ENCODE measurements at regions not wholly inside any gene's neighbourhood (a gene's known extent, or its start where the extent isn't known, plus 50 kb on each side); places are given as distances from the start of the nearest gene placed in this dataset.
A peak's percentile ranks its signal among the peaks of the same experiment; 100 is the strongest.
"Not testable (repeated sequence)": the region's sequence is repeated elsewhere in the genome, so short reads cannot be mapped to it uniquely, and the experiment has no call there.

DNA sequence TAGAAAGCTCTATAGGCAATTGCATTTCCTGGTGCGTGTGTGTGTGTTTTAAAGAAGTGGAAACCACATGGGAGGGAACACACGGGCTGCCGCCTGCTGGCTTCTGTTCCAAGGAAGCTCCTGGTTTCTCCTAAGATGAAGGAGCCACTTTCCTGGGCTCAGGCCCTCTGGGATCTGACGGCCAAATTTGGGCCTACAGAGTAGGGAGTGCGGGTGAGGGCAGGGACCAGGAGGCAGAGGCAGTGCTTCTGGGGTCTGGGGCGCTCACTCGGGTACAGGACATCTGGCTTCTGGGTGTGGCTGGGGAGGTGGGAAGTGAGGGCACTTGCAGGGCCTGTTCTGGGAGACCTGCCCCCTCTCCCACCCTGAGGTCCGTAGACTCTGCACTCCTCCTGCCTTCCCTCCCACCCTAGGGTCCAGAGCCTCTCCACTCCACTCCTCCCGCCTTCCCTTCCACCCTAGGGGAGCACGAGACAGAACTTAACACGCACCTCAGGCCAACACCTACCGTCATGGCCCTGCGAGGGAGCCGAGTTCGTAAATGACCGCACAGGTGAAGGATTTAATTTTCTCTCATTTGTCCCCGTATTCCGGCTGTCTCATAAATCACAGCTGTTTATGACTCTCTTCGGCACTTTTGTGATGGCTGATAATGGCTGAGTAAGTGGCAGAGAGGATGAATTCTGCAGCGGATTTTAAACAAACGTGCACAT is 127.7 kb downstream of the KIF26A start:
- POLR2A ChIA-PET: no interaction called here
- no peak for DNase-seq (ENCODE audit: extremely low spot score)
- TF ChIP-seq ELF4 (IDR thresholded peaks at IDR 0.05) (no peak), PKNOX1 (IDR thresholded peaks at IDR 0.05) (peak; percentile 83), FOXA1 (IDR thresholded peaks at IDR 0.05) (no peak), NFRKB (IDR thresholded peaks at IDR 0.05) (no peak), SUZ12 (IDR thresholded peaks at IDR 0.05) (no peak), BHLHE40 (IDR thresholded peaks at IDR 0.05; ENCODE audit: borderline replicate concordance) (no peak)
- CTCF ChIA-PET: no interaction called here

- DNase-seq (ENCODE audit: extremely low spot score): no peak
- ChIA-PET CTCF (no interaction called here), POLR2A (no interaction called here)
- TF ChIP-seq SUZ12 (IDR thresholded peaks at IDR 0.05) (no peak), LEF1 (IDR thresholded peaks at IDR 0.05; ENCODE audit: borderline replicate concordance) (no peak), FOXM1 (IDR thresholded peaks at IDR 0.05; ENCODE audit: borderline replicate concordance) (no peak), ELF4 (IDR thresholded peaks at IDR 0.05) (no peak), TARDBP (IDR thresholded peaks at IDR 0.05) (no peak), CTBP1 (IDR thresholded peaks at IDR 0.05; ENCODE audit: borderline replicate concordance) (no peak), ZNF384 (IDR thresholded peaks at IDR 0.05) (no peak), FOXA1 (IDR thresholded peaks at IDR 0.05) (no peak), L3MBTL2 (conservative IDR thresholded peaks at IDR 0.05) (no peak), FOXK2 (IDR thresholded peaks at IDR 0.05) (no peak), SP1 (IDR thresholded peaks at IDR 0.05) (no peak), ARNT (IDR thresholded peaks at IDR 0.05) (no peak), HDGF (IDR thresholded peaks at IDR 0.05; ENCODE audit: borderline replicate concordance) (no peak), BHLHE40 (IDR thresholded peaks at IDR 0.05; ENCODE audit: borderline replicate concordance) (no peak), PKNOX1 (IDR thresholded peaks at IDR 0.05) (no peak), NFRKB (IDR thresholded peaks at IDR 0.05) (no peak)
These were observed 128.5 kb downstream of the KIF26A start for GRCh38 chr14:104266631-104267575.

GRCh38 chr14:104267895-104268294 is 129.5 kb downstream of the KIF26A start:
- POLR2A ChIA-PET: no interaction called here
- TF ChIP-seq HDGF (IDR thresholded peaks at IDR 0.05; ENCODE audit: borderline replicate concordance): no peak
- no peak for TF ChIP-seq SUZ12 (IDR thresholded peaks at IDR 0.05)
- TF ChIP-seq LEF1 (IDR thresholded peaks at IDR 0.05; ENCODE audit: borderline replicate concordance): no peak
- no peak for TF ChIP-seq CTBP1 (IDR thresholded peaks at IDR 0.05; ENCODE audit: borderline replicate concordance)
- DNase-seq (ENCODE audit: extremely low spot score): no peak
- CTCF ChIA-PET: no interaction called here

DNA sequence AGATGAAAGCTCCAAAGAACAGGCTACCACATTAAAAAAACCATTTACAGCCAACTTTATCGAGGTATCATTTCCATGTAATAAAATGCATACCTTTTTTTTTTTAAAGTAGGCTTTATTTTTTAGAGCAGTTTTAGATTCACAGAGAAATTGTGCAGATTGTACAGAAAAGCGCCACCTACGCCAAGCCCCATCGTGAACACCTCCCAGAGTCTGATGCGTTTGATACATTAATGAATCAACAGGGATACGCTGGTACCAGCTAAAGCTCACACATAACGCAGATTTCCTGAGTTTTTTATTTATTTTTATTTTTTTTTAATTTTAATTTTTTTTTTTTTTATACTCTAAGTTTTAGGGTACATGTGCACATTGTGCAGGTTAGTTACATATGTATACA is 129.9 kb downstream of the KIF26A start:
- CTCF ChIA-PET: no interaction called here
- DNase-seq (ENCODE audit: extremely low spot score): no peak
- POLR2A ChIA-PET: no interaction called here
- TF ChIP-seq ARNT (IDR thresholded peaks at IDR 0.05): no peak
- TF ChIP-seq CTBP1 (IDR thresholded peaks at IDR 0.05; ENCODE audit: borderline replicate concordance): no peak
- TF ChIP-seq FOXA1 (IDR thresholded peaks at IDR 0.05): no peak
- no peak for TF ChIP-seq HDGF (IDR thresholded peaks at IDR 0.05; ENCODE audit: borderline replicate concordance)
- no peak for TF ChIP-seq BHLHE40 (IDR thresholded peaks at IDR 0.05; ENCODE audit: borderline replicate concordance)
- no peak for TF ChIP-seq ELF4 (IDR thresholded peaks at IDR 0.05)
- no peak for TF ChIP-seq ZNF384 (IDR thresholded peaks at IDR 0.05)

DNA sequence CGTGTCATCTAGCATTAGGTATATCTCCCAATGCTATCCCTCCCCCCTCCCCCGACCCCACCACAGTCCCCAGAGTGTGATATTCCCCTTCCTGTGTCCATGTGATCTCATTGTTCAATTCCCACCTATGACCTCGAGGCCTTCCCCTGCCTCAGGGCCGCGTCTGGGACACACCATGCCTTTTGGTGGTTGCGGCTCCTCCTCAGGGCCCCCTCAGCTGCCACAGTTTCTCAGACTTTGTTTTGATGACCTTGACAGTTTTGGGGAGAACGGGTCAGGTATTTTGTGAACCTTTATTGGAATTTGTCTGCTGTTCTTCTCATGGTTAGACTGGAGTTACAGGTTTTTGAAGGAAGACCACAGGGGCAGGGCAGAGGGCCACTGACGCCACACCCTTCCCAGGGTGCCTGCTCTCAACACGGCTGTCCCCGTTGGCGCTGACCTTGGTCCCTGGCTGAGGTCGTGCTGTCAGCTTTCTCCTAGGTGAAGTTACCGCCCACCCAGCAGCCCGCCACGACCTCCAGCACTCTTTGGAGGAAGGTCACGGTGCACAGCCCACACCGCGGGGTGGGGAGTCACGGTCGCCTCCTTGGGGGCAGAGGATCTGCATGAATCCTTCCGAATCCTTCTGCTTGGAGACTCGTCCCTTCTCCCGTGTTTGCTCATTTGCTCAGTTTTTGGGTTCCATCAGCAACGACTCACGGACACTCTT is 130.5 kb downstream of the KIF26A start:
- DNase-seq (ENCODE audit: extremely low spot score): no peak
- CTCF ChIA-PET: no interaction called here
- POLR2A ChIA-PET: no interaction called here
- no peak for TF ChIP-seq CTBP1 (IDR thresholded peaks at IDR 0.05; ENCODE audit: borderline replicate concordance)
- no peak for TF ChIP-seq SP1 (IDR thresholded peaks at IDR 0.05)
- no peak for TF ChIP-seq TARDBP (IDR thresholded peaks at IDR 0.05)
- no peak for TF ChIP-seq L3MBTL2 (conservative IDR thresholded peaks at IDR 0.05)
- no peak for TF ChIP-seq PKNOX1 (IDR thresholded peaks at IDR 0.05)
- no peak for TF ChIP-seq ZNF384 (IDR thresholded peaks at IDR 0.05)
- no peak for TF ChIP-seq FOXM1 (IDR thresholded peaks at IDR 0.05; ENCODE audit: borderline replicate concordance)
- TF ChIP-seq NFRKB (IDR thresholded peaks at IDR 0.05): no peak
- TF ChIP-seq HDGF (IDR thresholded peaks at IDR 0.05; ENCODE audit: borderline replicate concordance): no peak
- TF ChIP-seq FOXK2 (IDR thresholded peaks at IDR 0.05): no peak
- no peak for TF ChIP-seq ARNT (IDR thresholded peaks at IDR 0.05)
- TF ChIP-seq FOXA1 (IDR thresholded peaks at IDR 0.05): no peak
- no peak for TF ChIP-seq BHLHE40 (IDR thresholded peaks at IDR 0.05; ENCODE audit: borderline replicate concordance)
- no peak for TF ChIP-seq ELF4 (IDR thresholded peaks at IDR 0.05)
- TF ChIP-seq SUZ12 (IDR thresholded peaks at IDR 0.05): no peak
- TF ChIP-seq LEF1 (IDR thresholded peaks at IDR 0.05; ENCODE audit: borderline replicate concordance): no peak

GRCh38 chr14:104269511-104270241 is 131.3 kb downstream of the KIF26A start:
- DNase-seq (ENCODE audit: extremely low spot score); POLR2A ChIA-PET; CTCF ChIA-PET: not testable (repeated sequence)

Measured in HEK293T (cell line).